Osteoblast (primary cell): ENCODE measurements at regions not wholly inside any gene's neighbourhood (a gene's known extent, or its start where the extent isn't known, plus 50 kb on each side); places are given as distances from the start of the nearest gene placed in this dataset.

ENCODE experiments used
- DNase-seq: peaks from one replicate; pipeline ENCODE4 v3.0.0; 2011; ENCODE audit warnings: low spot score, mixed read lengths; ENCODE audit not compliant: insufficient read length; ENCODE audit errors: missing footprints
- H2AFZ ChIP-seq: 2 replicates; pipeline ENCODE4 v1.6.0; 2011; ENCODE audit warnings: mild to moderate bottlenecking, low read length
- H3K27ac ChIP-seq: 2 replicates; pipeline ENCODE4 v1.5.1; 2011; ENCODE audit warnings: mild to moderate bottlenecking, low read depth, low read length, moderate library complexity
- H3K27me3 ChIP-seq: 2 replicates; pipeline ENCODE4 v1.6.0; 2012; ENCODE audit warnings: mild to moderate bottlenecking, control low read depth, inconsistent platforms, low read length, moderate library complexity; ENCODE audit not compliant: insufficient read depth
- H3K36me3 ChIP-seq: 2 replicates; pipeline ENCODE4 v1.5.1; 2011; ENCODE audit warnings: mild to moderate bottlenecking, low read length, control low read depth, moderate library complexity; ENCODE audit not compliant: insufficient read depth
- H3K4me1 ChIP-seq: 2 replicates; pipeline ENCODE4 v1.5.1; 2011; ENCODE audit warnings: mild to moderate bottlenecking, low read length, control low read depth, moderate library complexity; ENCODE audit not compliant: insufficient read depth
- H3K4me2 ChIP-seq: 2 replicates; pipeline ENCODE4 v1.6.0; 2011; ENCODE audit warnings: mild to moderate bottlenecking, low read length; ENCODE audit not compliant: insufficient read depth
- H3K4me3 ChIP-seq: fragments of 200-600 bp; sonication (generic); 3 replicates; pipeline ENCODE4 v1.5.1; 2012; ENCODE audit warnings: mild to moderate bottlenecking, low read length, inconsistent platforms; ENCODE audit not compliant: insufficient read depth
- H3K79me2 ChIP-seq: 2 replicates; pipeline ENCODE4 v1.6.0; 2012; ENCODE audit warnings: mild to moderate bottlenecking, low read length, control low read depth, inconsistent platforms; ENCODE audit not compliant: insufficient read depth
- H3K9me3 ChIP-seq: 2 replicates; pipeline ENCODE4 v1.5.1; 2011; ENCODE audit warnings: low read depth, low read length, control low read depth
- H4K20me1 ChIP-seq: 2 replicates; pipeline ENCODE4 v1.6.0; 2012; ENCODE audit warnings: mild to moderate bottlenecking, low read length, control low read depth; ENCODE audit not compliant: insufficient read depth
- TF ChIP-seq, protein P1 (sequence below): IDR thresholded peaks from 2 replicates; pipeline ENCODE4 v1.5.1; 2011; ENCODE audit warnings: mild to moderate bottlenecking, low read depth, low read length, moderate library complexity; ENCODE audit errors: extremely low read depth

DNA sequence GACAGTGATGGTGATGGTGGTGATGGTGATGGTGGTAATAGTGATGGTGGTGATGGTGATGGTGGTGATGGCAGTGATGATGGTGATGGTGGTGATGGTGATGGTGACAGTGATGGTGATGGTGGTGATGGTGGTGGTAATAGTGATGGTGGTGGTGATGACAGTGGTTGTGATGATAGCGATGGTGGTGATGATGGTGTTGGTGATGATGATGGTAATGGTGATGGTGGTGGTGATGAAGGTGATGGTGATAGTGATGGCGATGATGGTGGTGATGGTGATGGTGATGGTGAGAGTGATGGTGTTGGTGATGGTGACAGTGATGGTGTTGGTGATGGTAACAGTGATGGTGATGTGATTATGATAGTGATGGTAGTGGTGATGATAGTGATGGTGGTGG lies 94.3 kb downstream of the ASB1 start:
- TF ChIP-seq, protein P1, sequence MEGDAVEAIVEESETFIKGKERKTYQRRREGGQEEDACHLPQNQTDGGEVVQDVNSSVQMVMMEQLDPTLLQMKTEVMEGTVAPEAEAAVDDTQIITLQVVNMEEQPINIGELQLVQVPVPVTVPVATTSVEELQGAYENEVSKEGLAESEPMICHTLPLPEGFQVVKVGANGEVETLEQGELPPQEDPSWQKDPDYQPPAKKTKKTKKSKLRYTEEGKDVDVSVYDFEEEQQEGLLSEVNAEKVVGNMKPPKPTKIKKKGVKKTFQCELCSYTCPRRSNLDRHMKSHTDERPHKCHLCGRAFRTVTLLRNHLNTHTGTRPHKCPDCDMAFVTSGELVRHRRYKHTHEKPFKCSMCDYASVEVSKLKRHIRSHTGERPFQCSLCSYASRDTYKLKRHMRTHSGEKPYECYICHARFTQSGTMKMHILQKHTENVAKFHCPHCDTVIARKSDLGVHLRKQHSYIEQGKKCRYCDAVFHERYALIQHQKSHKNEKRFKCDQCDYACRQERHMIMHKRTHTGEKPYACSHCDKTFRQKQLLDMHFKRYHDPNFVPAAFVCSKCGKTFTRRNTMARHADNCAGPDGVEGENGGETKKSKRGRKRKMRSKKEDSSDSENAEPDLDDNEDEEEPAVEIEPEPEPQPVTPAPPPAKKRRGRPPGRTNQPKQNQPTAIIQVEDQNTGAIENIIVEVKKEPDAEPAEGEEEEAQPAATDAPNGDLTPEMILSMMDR = no peak
- H2AFZ ChIP-seq = no peak overlapping the region
- no peak overlapping the region for H3K4me3 ChIP-seq
- no peaks in the 10 kb centered on the region for H4K20me1 ChIP-seq
- no peak overlapping the region for H3K4me2 ChIP-seq
- no peaks in the 10 kb centered on the region for H3K36me3 ChIP-seq
- H3K4me1 ChIP-seq = peaks cover 15% of the 10 kb centered on the region
- no peak overlapping the region for H3K27ac ChIP-seq
- peaks cover 2% of the 10 kb centered on the region for H3K9me3 ChIP-seq
- no peak for DNase-seq
- no peaks in the 10 kb centered on the region for H3K27me3 ChIP-seq
- peaks cover 13% of the 10 kb centered on the region for H3K79me2 ChIP-seq

DNA sequence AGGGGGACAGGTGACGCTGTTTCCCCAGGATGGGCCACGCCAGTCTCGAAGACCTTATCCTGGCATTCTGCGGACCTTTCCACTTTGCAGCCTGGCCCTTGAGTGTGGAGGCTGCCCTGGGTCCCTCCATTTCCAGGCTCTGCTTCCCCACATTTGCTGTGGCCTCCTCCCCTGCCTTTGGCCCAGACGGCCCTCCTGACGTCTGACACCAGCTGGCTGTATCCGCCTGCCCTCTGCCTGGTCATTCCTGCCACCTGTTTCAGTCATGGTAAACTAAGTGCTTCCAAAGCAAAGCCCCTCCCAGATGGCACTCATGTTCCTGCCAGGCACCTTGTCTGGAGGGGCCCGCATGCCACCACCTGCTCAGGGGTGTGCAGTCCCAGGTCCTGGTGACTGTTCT lies 95.1 kb downstream of the ASB1 start:
- Histone ChIP-seq H3K27ac (no peak overlapping the region), H3K4me1 (peaks cover 15% of the 10 kb centered on the region), H3K79me2 (peaks cover 13% of the 10 kb centered on the region), H3K4me2 (no peak overlapping the region), H3K27me3 (no peaks in the 10 kb centered on the region), H3K36me3 (no peaks in the 10 kb centered on the region), H3K4me3 (no peak overlapping the region), H4K20me1 (no peaks in the 10 kb centered on the region), H2AFZ (no peak overlapping the region), H3K9me3 (no peaks in the 10 kb centered on the region)
- TF ChIP-seq, protein P1 = no peak
- DNase-seq = peak; percentile 4

DNA sequence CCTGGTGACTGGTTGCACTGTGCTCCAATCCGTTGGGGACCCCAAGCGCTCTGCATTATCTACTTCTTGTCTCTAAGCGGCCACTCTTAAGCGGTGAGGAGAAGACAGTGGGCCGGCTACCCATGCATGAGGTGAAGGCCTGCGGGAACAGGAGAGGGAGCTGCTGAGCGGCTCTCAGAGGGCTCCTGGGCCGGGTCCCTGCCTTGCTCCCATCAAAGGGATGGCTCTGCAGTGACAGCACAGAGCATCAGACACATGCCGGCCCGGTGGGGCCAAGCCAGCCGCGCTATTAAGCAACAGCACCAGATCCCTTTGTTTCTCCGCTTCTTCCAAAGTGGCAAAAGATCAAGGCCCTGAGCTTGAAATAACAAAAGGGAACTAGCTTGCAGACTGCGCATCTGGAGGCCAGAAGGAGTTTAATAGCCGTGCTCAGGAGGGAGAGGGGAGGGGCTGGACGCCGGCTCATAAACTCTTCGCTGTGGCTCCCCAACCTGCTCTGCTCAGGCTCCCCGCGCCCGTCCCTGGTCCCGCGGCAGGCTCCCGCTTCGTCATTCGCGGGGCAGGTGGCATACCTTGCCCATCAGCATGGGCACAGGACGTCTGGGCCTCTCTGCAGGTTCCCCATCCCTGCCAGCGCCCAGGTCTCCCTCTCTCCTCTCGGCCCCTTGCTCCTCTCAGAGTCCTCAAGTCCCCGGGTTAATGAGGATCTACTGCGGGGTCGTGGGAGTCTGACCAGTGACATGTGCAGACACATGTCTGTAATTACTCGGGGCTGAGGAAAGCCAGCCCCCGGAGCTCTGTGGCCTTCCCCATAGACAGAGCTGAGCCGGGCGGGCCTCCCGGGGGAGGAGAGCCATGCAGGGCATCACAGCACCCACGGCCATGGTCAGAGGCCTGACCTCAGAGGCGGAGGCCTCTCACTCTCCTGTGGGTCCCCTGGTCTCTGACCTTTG lies 96.7 kb downstream of the ASB1 start:
- Histone ChIP-seq H3K9me3 (no peaks in the 10 kb centered on the region), H3K79me2 (peaks cover 13% of the 10 kb centered on the region), H3K4me3 (no peak overlapping the region), H2AFZ (no peak overlapping the region), H4K20me1 (no peaks in the 10 kb centered on the region), H3K4me2 (no peak overlapping the region), H3K27ac (no peak overlapping the region), H3K36me3 (no peaks in the 10 kb centered on the region), H3K4me1 (peaks cover 12% of the 10 kb centered on the region), H3K27me3 (no peaks in the 10 kb centered on the region)
- TF ChIP-seq, protein P1 = no peak
- DNase-seq = peak; percentile 79

DNA sequence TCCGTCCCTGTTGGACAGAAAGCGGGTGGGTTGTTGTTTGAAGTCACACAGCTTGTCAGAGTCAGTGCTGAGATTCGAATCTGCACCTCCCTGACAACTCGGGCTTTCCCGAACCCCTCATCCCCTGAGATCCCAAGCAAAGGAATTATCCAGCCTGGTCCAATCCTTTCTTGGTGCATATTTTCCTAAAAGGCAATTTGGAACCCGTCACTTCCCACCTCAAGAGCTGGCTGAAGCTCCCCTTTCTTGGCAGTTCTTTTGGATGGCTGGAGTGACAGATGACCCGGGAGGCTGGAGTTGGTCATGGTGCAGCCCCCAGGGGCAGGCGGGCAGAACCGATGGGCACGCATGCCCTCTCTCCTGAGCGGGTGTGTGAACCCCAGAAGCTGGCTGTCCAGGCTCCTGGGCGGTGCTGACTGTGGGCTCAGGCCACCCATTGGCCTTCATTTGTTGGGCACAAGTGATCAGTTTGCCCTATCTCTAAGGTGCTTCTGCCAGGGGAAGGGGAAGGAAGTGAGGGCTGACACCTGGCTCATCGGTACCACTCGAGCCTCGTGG lies 97.8 kb downstream of the ASB1 start:
- Histone ChIP-seq H3K4me3 (no peak overlapping the region), H3K4me1 (peaks cover 4% of the 10 kb centered on the region), H3K9me3 (no peaks in the 10 kb centered on the region), H3K79me2 (peaks cover 10% of the 10 kb centered on the region), H4K20me1 (no peaks in the 10 kb centered on the region), H3K36me3 (no peaks in the 10 kb centered on the region), H3K27me3 (no peaks in the 10 kb centered on the region), H3K27ac (no peak overlapping the region), H2AFZ (no peak overlapping the region), H3K4me2 (no peak overlapping the region)
- DNase-seq = peak; percentile 57
- TF ChIP-seq, protein P1 = no peak
